Lower lobe of right lung (tissue), 2 donors: ENCODE measurements at regions not wholly inside any gene's neighbourhood (a gene's known extent, or its start where the extent isn't known, plus 50 kb on each side); places are given as distances from the start of the nearest gene placed in this dataset.

ENCODE experiments used
- ATAC-seq, 2 donors: fragments of 200-7000 bp; cut with Tn5 transposase; one replicate each; pipeline ENCODE4 v1.9.1; 2020 to 2022; ENCODE audit warnings: mild to moderate bottlenecking in 2 of 2, moderate library complexity in 2 of 2
- DNase-seq: peaks from one replicate; pipeline ENCODE4 v3.0.0-alpha.2; 2020
- H3K27ac ChIP-seq: fragments of 200-600 bp; one replicate; pipeline ENCODE4 v1.8.0; 2022
- H3K27me3 ChIP-seq: fragments of 200-600 bp; one replicate; pipeline ENCODE4 v1.8.0; 2022; ENCODE audit warnings: low read depth
- H3K36me3 ChIP-seq: fragments of 200-600 bp; one replicate; pipeline ENCODE4 v1.8.0; 2022; ENCODE audit warnings: mild to moderate bottlenecking
- H3K4me1 ChIP-seq: fragments of 200-600 bp; one replicate; pipeline ENCODE4 v1.8.0; 2022
- H3K4me3 ChIP-seq: fragments of 200-600 bp; one replicate; pipeline ENCODE4 v1.8.0; 2022; ENCODE audit warnings: mild to moderate bottlenecking
- H3K9me3 ChIP-seq: fragments of 200-600 bp; one replicate; pipeline ENCODE4 v1.8.0; 2022
- CTCF ChIP-seq: fragments of 200-600 bp; IDR thresholded peaks from one replicate; pipeline ENCODE4 v1.8.0; 2022; ENCODE audit warnings: antibody characterized with exemption, mild to moderate bottlenecking
- intact Hi-C: fragments of 100-400 bp; cut with DNase I; formaldehyde crosslinking; loops from one replicate; pipeline ENCODE4 v1.11.0; 2022
- donor health status: DM: no; HTN: yes; CAD: no; lungs with severe emphysema.

- ATAC-seq = no peak
- Histone ChIP-seq H3K27me3 (peaks cover 9% of the 10 kb centered on the region), H3K27ac (no peak overlapping the region), H3K4me3 (no peak overlapping the region), H3K4me1 (no peaks in the 10 kb centered on the region), H3K9me3 (no peaks in the 10 kb centered on the region), H3K36me3 (no peaks in the 10 kb centered on the region)
- TF ChIP-seq CTCF = no peak
- intact Hi-C loops = no loop called here
- no peak for DNase-seq
Measured at GRCh38 chrX:139209342-139209741, 321.2 kb upstream of the F9 start.

- DNase-seq (no peak), ATAC-seq (no peak)
- Histone ChIP-seq H3K27me3 (peaks cover 21% of the 10 kb centered on the region), H3K27ac (no peak overlapping the region), H3K9me3 (no peaks in the 10 kb centered on the region), H3K36me3 (no peaks in the 10 kb centered on the region), H3K4me3 (no peak overlapping the region), H3K4me1 (no peaks in the 10 kb centered on the region)
- no peak for TF ChIP-seq CTCF
- intact Hi-C loops = no loop called here
Measured at GRCh38 chrX:139207655-139208054, 322.9 kb upstream of the F9 start.

- no peak overlapping the region for H3K27ac ChIP-seq
- DNase-seq (no peak), ATAC-seq (no peak)
- no peak for TF ChIP-seq CTCF
- H3K4me1 ChIP-seq = no peaks in the 10 kb centered on the region
- no peaks in the 10 kb centered on the region for H3K9me3 ChIP-seq
- H3K4me3 ChIP-seq = no peak overlapping the region
- intact Hi-C loops = no loop called here
- peaks cover 22% of the 10 kb centered on the region for H3K27me3 ChIP-seq
- no peaks in the 10 kb centered on the region for H3K36me3 ChIP-seq
Measured at GRCh38 chrX:139206914-139207313, 323.6 kb upstream of the F9 start.

- TF ChIP-seq CTCF = no peak
- peak; percentile 70 to 74 for ATAC-seq
- Histone ChIP-seq H3K27ac (no peak overlapping the region), H3K4me3 (peak overlapping the region; percentile 49), H3K4me1 (no peaks in the 10 kb centered on the region), H3K36me3 (no peaks in the 10 kb centered on the region), H3K27me3 (peaks cover 22% of the 10 kb centered on the region), H3K9me3 (no peaks in the 10 kb centered on the region)
- DNase-seq = peak; percentile 46
- intact Hi-C loops = no loop called here
Measured at GRCh38 chrX:139204898-139205667, 325.5 kb upstream of the F9 start.

- intact Hi-C loops = no loop called here
- ATAC-seq (no peak), DNase-seq (peak; percentile 21)
- Histone ChIP-seq H3K4me3 (peak overlapping the region; percentile 49), H3K36me3 (no peaks in the 10 kb centered on the region), H3K9me3 (no peaks in the 10 kb centered on the region), H3K27ac (no peak overlapping the region), H3K4me1 (no peaks in the 10 kb centered on the region), H3K27me3 (peaks cover 22% of the 10 kb centered on the region)
- no peak for TF ChIP-seq CTCF
Measured at GRCh38 chrX:139204571-139204897, 326.0 kb upstream of the F9 start.
